Vagina (tissue), 2 donors: ENCODE measurements at regions not wholly inside any gene's neighbourhood (a gene's known extent, or its start where the extent isn't known, plus 50 kb on each side); places are given as distances from the start of the nearest gene placed in this dataset.

Experiments
- DNase-seq, 2 donors: peaks; one replicate each; pipeline ENCODE4 v3.0.0-alpha.2; 2017; ENCODE audit errors: extremely low spot score in 2 of 2
- H3K27ac ChIP-seq: fragments of 200-600 bp; sonication (generic); one replicate; pipeline ENCODE4 v1.5.1; 2019
- H3K27me3 ChIP-seq: fragments of 200-600 bp; sonication (generic); one replicate; pipeline ENCODE4 v1.5.1; 2019
- H3K36me3 ChIP-seq, 2 donors: fragments of 200-600 bp; sonication (generic); one replicate each; pipeline ENCODE4 v1.5.1; 2017 to 2019
- H3K4me1 ChIP-seq: fragments of 200-600 bp; sonication (generic); one replicate; pipeline ENCODE4 v1.5.1; 2019
- H3K4me3 ChIP-seq, 2 donors: fragments of 200-600 bp; sonication (generic); 1 replicate in 1 of 2; 2 replicates in 1 of 2; pipeline ENCODE4 v1.5.1; 2016 to 2019
- H3K9me3 ChIP-seq: fragments of 200-600 bp; sonication (generic); one replicate; pipeline ENCODE4 v1.5.1; 2019
- POLR2A ChIP-seq, 2 donors: fragments of 450-650 bp; IDR thresholded peaks; one replicate each; pipeline ENCODE4 v1.6.1; 2017; ENCODE audit warnings: antibody characterized with exemption in 2 of 2, mild to moderate bottlenecking in 2 of 2, moderate library complexity in 2 of 2
- POLR2AphosphoS5 ChIP-seq, 2 donors: sonication (generic); formaldehyde crosslinking; IDR thresholded peaks; one replicate each; pipeline ENCODE4 v1.9.0; 2017; ENCODE audit warnings: antibody characterized with exemption in 2 of 2, mild to moderate bottlenecking in 2 of 2, low read depth in 1 of 2; ENCODE audit not compliant: insufficient read depth in 1 of 2
- intact Hi-C: fragments of 100-400 bp; cut with DNase I; formaldehyde crosslinking; loops from one replicate; pipeline ENCODE4 v1.15.1; 2023
- TF ChIP-seq, protein P1 (sequence below), 3 experiments: fragments of 450-650 bp in 2 of 3; fragments of 200-600 bp in 1 of 3; sonication (generic) in 1 of 3; IDR thresholded peaks; one replicate each; pipeline ENCODE4 v1.5.1; 2017 to 2019; ENCODE audit warnings: antibody characterized with exemption in 3 of 3, mild to moderate bottlenecking in 2 of 3, moderate library complexity in 2 of 3

DNA sequence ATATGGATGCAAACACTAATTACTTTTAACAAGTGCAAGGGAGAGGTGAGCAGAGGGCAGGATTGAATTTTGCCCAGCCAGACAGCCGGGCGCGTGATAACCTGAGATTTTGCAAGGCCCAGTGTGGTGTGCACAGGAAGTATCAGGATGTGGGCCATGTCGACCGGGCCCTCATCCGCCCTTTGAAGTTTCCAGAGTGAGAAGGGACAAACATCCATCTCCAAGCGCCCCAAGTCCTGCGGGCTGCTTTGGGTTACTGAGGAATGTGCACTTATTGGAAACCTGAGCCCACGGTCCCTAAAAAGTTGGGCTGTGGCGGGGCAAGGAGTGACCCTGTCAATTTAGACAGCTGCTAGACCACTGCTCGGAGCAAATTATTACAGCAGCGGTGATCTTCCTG, 272.2 kb upstream of the IRX2 start:
- Histone ChIP-seq H3K4me3 (no peak overlapping the region), H3K27ac (no peak overlapping the region), H3K9me3 (no peaks in the 10 kb centered on the region), H3K27me3 (no peaks in the 10 kb centered on the region), H3K36me3 (no peaks in the 10 kb centered on the region), H3K4me1 (no peaks in the 10 kb centered on the region)
- no peak for TF ChIP-seq POLR2AphosphoS5 (IDR thresholded peaks at IDR 0.05; ENCODE audit: insufficient read depth in 1 of 2, low read depth in 1 of 2)
- TF ChIP-seq, protein P1, sequence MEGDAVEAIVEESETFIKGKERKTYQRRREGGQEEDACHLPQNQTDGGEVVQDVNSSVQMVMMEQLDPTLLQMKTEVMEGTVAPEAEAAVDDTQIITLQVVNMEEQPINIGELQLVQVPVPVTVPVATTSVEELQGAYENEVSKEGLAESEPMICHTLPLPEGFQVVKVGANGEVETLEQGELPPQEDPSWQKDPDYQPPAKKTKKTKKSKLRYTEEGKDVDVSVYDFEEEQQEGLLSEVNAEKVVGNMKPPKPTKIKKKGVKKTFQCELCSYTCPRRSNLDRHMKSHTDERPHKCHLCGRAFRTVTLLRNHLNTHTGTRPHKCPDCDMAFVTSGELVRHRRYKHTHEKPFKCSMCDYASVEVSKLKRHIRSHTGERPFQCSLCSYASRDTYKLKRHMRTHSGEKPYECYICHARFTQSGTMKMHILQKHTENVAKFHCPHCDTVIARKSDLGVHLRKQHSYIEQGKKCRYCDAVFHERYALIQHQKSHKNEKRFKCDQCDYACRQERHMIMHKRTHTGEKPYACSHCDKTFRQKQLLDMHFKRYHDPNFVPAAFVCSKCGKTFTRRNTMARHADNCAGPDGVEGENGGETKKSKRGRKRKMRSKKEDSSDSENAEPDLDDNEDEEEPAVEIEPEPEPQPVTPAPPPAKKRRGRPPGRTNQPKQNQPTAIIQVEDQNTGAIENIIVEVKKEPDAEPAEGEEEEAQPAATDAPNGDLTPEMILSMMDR (IDR thresholded peaks at IDR 0.05), result no peak
- intact Hi-C loops, result no loop called here
- peak in 1 of 2 donors; percentile 27 for DNase-seq

DNA sequence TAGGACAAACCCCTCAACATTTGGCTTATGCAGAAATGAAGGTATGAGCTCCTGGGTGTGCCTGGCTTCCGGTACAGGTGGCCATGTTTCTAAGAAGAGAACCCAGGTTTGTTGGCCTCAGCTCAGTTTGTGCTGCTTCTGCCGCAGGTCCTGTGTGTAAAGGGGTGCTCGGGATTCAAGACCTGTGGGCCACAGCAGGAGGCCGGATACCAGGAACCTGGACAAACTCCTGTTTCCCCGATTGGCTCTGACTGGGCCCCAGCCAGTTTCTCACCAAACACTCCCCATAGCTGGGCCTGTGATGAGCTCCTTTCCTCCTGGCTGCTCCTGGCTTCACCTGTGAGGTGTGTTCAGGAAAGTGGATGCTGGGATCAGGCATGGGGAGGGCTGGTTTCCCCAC, 271.2 kb upstream of the IRX2 start:
- DNase-seq, result peak; percentile 49 to 87
- no peaks in the 10 kb centered on the region for H3K36me3 ChIP-seq
- intact Hi-C loops, result no loop called here

DNA sequence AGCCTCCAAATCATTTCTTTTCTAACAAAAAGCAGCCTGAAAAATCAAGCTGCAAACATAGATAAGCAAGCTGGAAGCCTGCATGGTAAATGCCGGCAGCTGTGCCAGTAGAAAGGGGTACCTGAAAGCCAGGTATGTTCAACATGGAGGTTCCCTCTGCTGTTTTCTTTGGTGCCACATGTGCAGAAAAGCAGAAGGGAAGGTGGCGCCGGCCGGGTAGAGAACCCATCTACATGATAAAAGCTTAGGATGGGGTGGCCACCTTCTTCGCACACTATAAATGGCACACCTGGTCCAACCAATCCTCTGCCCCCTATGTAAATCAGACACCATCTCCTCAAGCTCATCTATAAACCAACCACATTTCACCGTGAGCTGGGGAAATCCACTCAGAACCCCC, 268.9 kb upstream of the IRX2 start:
- H3K4me3 ChIP-seq, result no peak overlapping the region
- TF ChIP-seq, protein P1 (IDR thresholded peaks at IDR 0.05), result no peak
- no peak for TF ChIP-seq POLR2AphosphoS5 (IDR thresholded peaks at IDR 0.05; ENCODE audit: insufficient read depth in 1 of 2, low read depth in 1 of 2)
- TF ChIP-seq POLR2A (IDR thresholded peaks at IDR 0.05), result no peak
- DNase-seq, result peak; percentile 34 to 43
- intact Hi-C loops, result no loop called here
- no peak overlapping the region for H3K27ac ChIP-seq
- no peaks in the 10 kb centered on the region for H3K4me1 ChIP-seq
- no peaks in the 10 kb centered on the region for H3K36me3 ChIP-seq
- H3K27me3 ChIP-seq, result no peaks in the 10 kb centered on the region
- H3K9me3 ChIP-seq, result no peaks in the 10 kb centered on the region

More for the DNA sequence above, 271.2 kb upstream of the IRX2 start:
- H3K4me3 ChIP-seq, result no peak overlapping the region
- H3K4me1 ChIP-seq, result no peaks in the 10 kb centered on the region
- TF ChIP-seq POLR2A (IDR thresholded peaks at IDR 0.05), result no peak
- no peak for TF ChIP-seq POLR2AphosphoS5 (IDR thresholded peaks at IDR 0.05; ENCODE audit: insufficient read depth in 1 of 2, low read depth in 1 of 2)
- TF ChIP-seq, protein P1 (IDR thresholded peaks at IDR 0.05), result no peak
- H3K27ac ChIP-seq, result no peak overlapping the region
- no peaks in the 10 kb centered on the region for H3K27me3 ChIP-seq
- no peaks in the 10 kb centered on the region for H3K9me3 ChIP-seq

DNA sequence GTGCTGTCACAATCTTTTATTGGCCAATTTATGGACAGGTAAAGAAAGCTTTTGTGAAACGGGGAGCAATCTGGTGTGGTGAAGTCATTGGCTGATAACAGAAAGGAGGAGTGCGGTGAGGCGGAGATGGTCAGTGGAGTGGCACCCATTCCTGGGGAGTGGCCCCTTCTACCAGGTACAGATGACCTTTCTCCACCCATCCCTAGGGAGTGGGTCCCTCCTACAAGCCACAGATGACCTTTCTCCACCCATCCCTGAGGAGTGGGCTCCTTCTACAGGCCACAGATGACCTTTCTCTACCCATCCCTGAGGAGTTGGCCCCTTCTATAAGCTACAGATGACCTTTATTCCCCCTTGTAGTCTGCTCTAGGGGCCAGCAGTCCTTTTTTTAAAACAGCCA, 267.6 kb upstream of the IRX2 start:
- intact Hi-C loops, result no loop called here

DNA sequence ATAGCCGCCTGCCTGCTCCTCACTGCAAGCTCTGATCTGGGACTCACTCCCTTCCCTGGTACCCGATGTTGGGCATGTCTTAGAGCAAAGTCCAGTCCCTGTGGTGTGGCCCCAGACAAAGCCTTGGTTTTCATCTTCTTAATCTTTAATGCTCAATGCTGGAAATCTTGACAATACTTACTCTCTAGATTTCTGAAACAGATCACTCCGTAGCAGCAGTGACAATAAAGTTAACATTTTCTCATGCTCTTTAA, 260.2 kb upstream of the IRX2 start:
- no peaks in the 10 kb centered on the region for H3K36me3 ChIP-seq
- no peaks in the 10 kb centered on the region for H3K27me3 ChIP-seq
- intact Hi-C loops, result no loop called here
- H3K4me3 ChIP-seq, result no peak overlapping the region
- no peaks in the 10 kb centered on the region for H3K4me1 ChIP-seq
- no peaks in the 10 kb centered on the region for H3K9me3 ChIP-seq
- TF ChIP-seq POLR2AphosphoS5 (IDR thresholded peaks at IDR 0.05; ENCODE audit: insufficient read depth in 1 of 2, low read depth in 1 of 2) (no peak), POLR2A (IDR thresholded peaks at IDR 0.05) (no peak)
- TF ChIP-seq, protein P1 (IDR thresholded peaks at IDR 0.05), result no peak
- DNase-seq, result no peak
- H3K27ac ChIP-seq, result no peak overlapping the region

More for the DNA sequence above, 267.6 kb upstream of the IRX2 start:
- no peaks in the 10 kb centered on the region for H3K4me1 ChIP-seq
- TF ChIP-seq, protein P1 (IDR thresholded peaks at IDR 0.05), result no peak
- TF ChIP-seq POLR2A (IDR thresholded peaks at IDR 0.05) (no peak), POLR2AphosphoS5 (IDR thresholded peaks at IDR 0.05; ENCODE audit: insufficient read depth in 1 of 2, low read depth in 1 of 2) (no peak)
- H3K27me3 ChIP-seq, result no peaks in the 10 kb centered on the region
- no peak overlapping the region for H3K27ac ChIP-seq
- no peaks in the 10 kb centered on the region for H3K36me3 ChIP-seq
- H3K9me3 ChIP-seq, result no peaks in the 10 kb centered on the region
- no peak for DNase-seq
- H3K4me3 ChIP-seq, result no peak overlapping the region
